Occipital lobe (tissue), 1 donor: ENCODE measurements at regions not wholly inside any gene's neighbourhood (a gene's known extent, or its start where the extent isn't known, plus 50 kb on each side); places are given as distances from the start of the nearest gene placed in this dataset.

Source experiments
- DNase-seq: peaks from one replicate; lab custom pipeline; 2025; lab: John Stamatoyannopoulos, UW

GRCh38 chr7:22625251-22625650 lies 101.7 kb upstream of the IL6 start:
- DNase-seq = no peak

GRCh38 chr7:22624781-22625180 lies 102.2 kb upstream of the IL6 start:
- no peak for DNase-seq

GRCh38 chr7:22622116-22622785 lies 104.7 kb upstream of the IL6 start:
- DNase-seq = no peak

GRCh38 chr7:22618528-22618927 lies 108.5 kb upstream of the IL6 start:
- DNase-seq = no peak

- no peak for DNase-seq
Observed at GRCh38 chr7:22617166-22617565, 109.8 kb upstream of the IL6 start.

DNA sequence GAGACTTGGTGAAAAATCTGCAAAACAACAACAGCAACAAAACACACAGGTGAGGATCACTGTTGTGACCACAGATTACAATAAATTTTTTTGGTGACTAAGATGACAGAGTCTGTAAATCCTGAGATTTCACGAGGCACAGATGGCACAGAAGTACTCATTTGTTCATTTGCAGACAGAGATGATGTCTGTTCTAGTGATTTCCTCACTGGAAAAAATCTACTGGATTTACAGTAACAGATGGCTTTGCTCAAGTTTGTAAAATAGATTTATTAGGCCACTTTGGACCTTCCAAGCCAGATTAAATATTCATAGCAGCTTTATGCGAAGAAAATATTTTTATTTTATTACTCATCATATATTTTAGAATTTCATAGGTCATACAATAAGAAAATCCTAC lies 113.5 kb upstream of the IL6 start:
- DNase-seq = no peak

- DNase-seq = no peak
Observed at GRCh38 chr7:22612776-22613175, 112.8 kb upstream of the STEAP1B start.

- DNase-seq = no peak
Observed at GRCh38 chr7:22611758-22612079, 111.7 kb upstream of the STEAP1B start.

GRCh38 chr7:22610951-22611757 lies 111.2 kb upstream of the STEAP1B start:
- no peak for DNase-seq

DNA sequence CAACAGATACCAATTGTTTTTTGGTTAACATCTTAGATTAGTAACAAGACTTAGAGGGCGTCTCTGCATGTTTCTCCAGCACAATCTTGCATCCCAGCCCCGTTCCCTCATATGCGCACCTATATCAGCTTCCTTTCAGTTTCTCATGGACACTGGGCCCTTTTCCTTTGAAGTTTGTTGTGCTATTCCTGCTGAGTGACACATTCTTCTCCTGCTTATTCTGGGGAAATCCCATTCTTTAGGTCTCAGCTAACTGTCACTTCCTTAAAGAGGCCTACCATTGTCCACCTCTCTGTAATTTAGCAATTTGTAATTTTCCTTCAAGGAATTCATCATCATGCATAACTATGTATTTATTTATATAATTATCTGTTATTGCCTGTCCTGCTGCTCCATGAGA lies 110.3 kb upstream of the STEAP1B start:
- DNase-seq = no peak

DNA sequence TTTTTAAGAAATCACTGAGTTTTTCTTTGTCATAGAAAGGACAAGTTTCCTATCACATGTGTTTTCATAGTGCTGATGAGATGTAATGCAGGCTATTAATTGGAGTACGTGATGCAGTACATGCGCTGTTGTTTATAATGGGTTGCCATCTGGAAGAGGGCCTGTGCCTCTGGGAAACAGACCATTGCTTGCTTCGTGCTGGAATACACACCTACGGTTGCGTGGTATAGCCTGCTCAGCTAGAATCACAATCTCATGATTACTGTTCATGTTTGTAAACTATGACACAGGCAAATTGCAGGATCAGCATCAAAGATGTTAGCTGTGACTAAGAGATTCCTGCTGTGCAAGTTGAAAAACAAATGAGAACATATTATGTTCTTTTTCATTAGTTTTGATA lies 107.2 kb upstream of the STEAP1B start:
- no peak for DNase-seq

- no peak for DNase-seq
Observed at GRCh38 chr7:22604246-22604645, 104.3 kb upstream of the STEAP1B start.

DNA sequence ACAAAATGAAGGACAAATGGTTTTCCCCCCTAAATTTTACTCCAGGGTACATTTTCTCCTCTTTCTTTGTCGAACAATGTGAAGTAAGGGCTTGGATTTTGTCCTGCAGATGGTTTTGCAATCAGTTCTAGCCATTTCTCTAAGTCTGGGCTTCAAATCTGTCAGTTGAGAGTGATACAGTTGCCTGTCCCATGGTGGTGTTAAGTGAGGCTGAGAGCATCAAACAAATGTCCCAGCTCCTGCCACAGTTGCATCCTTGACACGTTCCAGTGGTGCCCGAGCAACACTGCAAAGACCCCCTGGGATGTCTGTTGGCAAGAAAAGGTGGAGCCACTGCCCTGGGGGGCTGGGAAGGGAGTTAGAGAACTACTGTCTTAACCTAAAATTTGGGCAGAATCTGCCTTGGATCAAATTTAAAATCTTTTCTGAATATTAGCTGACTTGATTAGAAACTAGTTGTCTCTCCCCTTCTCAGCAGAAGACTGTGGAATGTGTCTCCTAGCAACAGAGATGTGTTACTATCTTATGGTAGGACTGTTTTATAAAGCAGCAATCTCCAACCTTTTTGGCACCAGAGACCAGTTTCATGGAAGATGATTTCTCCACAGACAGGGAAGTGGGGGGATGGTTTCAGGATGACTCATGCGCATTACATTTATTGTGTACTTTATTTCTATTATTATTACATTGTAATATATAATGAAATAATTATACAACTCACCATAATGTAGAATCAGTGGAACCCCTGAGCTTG lies 102.0 kb upstream of the STEAP1B start:
- no peak for DNase-seq

DNA sequence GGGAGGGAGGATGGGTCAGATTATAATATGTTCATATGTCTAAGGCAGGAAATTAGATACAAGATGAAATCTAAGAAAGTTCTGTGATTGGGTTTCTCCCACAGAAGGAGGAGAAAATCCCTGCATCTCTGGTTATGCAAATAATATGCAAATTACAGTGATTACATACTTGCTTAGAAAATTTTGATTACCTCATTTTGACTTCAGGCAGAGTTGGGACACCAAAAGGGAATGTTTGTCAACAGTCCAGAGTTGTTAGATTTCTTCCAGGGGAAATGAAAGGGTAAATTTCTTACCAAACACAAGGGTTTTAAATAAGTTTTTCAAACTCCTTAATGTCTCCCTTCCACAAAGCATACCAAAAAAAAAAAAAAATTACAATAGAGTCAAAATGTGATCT lies 101.4 kb upstream of the STEAP1B start:
- DNase-seq = no peak

DNA sequence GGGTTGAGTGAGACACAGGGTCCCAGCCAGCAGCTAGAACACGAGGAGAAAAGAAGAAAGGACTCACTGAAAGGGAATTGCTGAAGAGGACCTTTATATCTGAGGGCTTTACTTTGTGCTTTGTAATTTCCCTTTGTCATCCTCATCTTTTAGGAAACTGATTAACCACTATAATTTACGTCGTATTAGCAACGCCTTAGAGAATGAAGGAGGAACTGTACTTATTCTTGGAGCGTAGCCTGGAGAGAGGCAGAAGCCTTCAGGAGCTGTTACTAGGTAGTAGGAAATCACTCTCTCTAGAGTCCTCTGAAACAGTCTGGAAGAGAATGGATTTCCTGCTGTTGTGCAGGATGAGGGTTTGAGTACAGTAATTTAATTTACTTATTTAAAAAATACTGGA lies 101.0 kb upstream of the STEAP1B start:
- DNase-seq = no peak

GRCh38 chr7:22598318-22598920 lies 98.4 kb upstream of the STEAP1B start:
- no peak for DNase-seq

GRCh38 chr7:22597844-22598243 lies 97.9 kb upstream of the STEAP1B start:
- DNase-seq = no peak

DNA sequence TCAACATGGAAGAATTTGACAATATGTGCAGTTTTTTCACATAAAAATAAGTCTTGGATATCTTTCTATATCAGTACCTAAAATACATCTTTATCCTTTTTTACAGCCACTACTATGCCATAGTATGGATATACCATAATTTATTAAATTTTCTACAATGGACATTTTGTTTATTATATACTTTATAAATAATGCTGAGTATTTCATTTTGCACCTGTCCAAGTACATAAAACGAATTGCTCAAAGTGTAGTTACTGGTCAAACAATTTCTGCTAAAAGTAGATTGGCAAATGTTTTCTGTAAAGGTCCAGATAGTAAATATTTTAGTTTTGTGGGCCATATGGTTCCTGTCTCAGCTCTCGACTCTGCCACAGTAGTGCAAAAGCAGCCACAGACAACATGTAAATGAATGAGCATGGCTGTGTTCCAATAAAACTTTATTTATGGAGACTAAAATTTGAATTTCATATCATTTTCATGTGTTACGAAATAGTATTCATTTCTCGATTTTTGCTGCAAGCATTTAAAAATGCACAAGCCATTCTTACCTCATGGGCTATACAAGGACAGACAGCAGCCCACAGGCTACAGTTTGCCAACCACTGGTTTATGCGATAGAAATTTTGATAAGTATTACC lies 96.9 kb upstream of the STEAP1B start:
- DNase-seq = no peak

DNA sequence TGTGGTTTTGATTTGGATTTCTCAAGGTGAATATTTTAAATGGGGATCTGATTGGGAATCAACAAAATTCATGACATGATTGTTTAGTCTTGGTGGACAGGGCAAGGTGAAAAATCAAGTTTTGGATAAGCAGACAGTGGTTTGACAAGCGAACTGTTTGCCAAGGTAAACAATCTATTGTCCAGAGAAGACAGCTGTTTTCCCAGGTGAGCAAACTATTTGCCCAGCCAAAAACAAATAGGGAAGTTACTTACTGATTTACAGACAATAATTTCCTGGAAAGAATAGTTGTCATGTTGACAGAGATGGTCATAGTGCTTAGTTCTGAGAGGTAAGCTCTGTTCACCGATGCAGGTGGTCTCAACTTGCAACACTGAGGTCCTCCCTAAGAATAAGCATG lies 94.0 kb upstream of the STEAP1B start:
- DNase-seq = no peak

- no peak for DNase-seq
Observed at GRCh38 chr7:22591271-22591670, 91.3 kb upstream of the STEAP1B start.

- peak; percentile 23 for DNase-seq
Observed at GRCh38 chr7:22589641-22590201, 89.7 kb upstream of the STEAP1B start.
